A549 (cell line): ENCODE measurements at regions not wholly inside any gene's neighbourhood (a gene's known extent, or its start where the extent isn't known, plus 50 kb on each side); places are given as distances from the start of the nearest gene placed in this dataset.

Experiments used
- ATAC-seq, 2 experiments: fragments of 200-7000 bp in 1 of 2; fragments of >200 bp in 1 of 2; cut with Nextera tagmentation in 1 of 2; cut with Tn5 transposase in 1 of 2; 3 replicates each; pipeline versions ENCODE4 v1.8.0 to v1.9.1; 2018 to 2020; ENCODE audit warnings: mild to moderate bottlenecking in 1 of 2, moderate library complexity in 1 of 2
- CTCF ChIA-PET: fragments of 300-600 bp; sonication (Branson Sonifier 250); formaldehyde crosslinking; extraction: SDS; loops from one replicate; lab custom pipeline; 2021; ENCODE audit warnings: antibody characterized with exemption, inconsistent platforms; lab: Yijun Ruan, JAX
- POLR2A ChIA-PET: fragments of 350-600 bp; formaldehyde crosslinking; extraction: SDS; loops from one replicate; lab custom pipeline; 2021; ENCODE audit warnings: antibody characterized with exemption, inconsistent platforms; lab: Yijun Ruan, JAX
- DNase-seq, 2 experiments: peaks; one replicate each; pipeline versions ENCODE4 v3.0.0 to v3.0.0-alpha.2; 2011 to 2016; ENCODE audit warnings: low read depth in 1 of 2, low spot score in 1 of 2
- FAIRE-seq: peaks from 2 replicates; lab custom pipeline; 2011; peaks lifted over from hg19 to GRCh38; lab: Jason Lieb, UNC
- H3K27ac ChIP-seq, 2 experiments: fragments of >200 bp; sonication (Bioruptor Twin); formaldehyde crosslinking; 3 replicates each; pipeline ENCODE4 v1.5.1; 2016 to 2017
- H3K4me1 ChIP-seq: fragments of >200 bp; sonication (Bioruptor Twin); formaldehyde crosslinking; 3 replicates; pipeline ENCODE4 v1.6.1; 2016
- H3K4me2 ChIP-seq: fragments of >200 bp; sonication (Bioruptor Twin); formaldehyde crosslinking; 3 replicates; pipeline ENCODE4 v1.6.1; 2016
- H3K4me3 ChIP-seq: fragments of >200 bp; sonication (Bioruptor Twin); formaldehyde crosslinking; 3 replicates; pipeline ENCODE4 v1.5.1; 2016
- H3K9me3 ChIP-seq: fragments of >200 bp; sonication (Bioruptor Twin); formaldehyde crosslinking; 3 replicates; pipeline ENCODE4 v1.6.1; 2016
- BHLHE40 ChIP-seq: IDR thresholded peaks from 2 replicates; pipeline ENCODE4 v1.6.1; 2012; ENCODE audit warnings: low read depth, low read length, inconsistent platforms
- CBX2 ChIP-seq: fragments of 200-600 bp; sonication (generic); IDR thresholded peaks from 2 replicates; pipeline ENCODE4 v1.6.1; 2016; ENCODE audit warnings: low read depth, mild to moderate bottlenecking, borderline replicate concordance
- CEBPB ChIP-seq, 2 experiments: fragments of >200 bp in 1 of 2; sonication (Bioruptor Twin) in 1 of 2; formaldehyde crosslinking in 1 of 2; IDR thresholded peaks; 2 replicates each; pipeline ENCODE4 v1.6.1; 2012 to 2016
- CHD2 ChIP-seq: fragments of 150-350 bp; IDR thresholded peaks from 2 replicates; pipeline ENCODE4 v1.6.1; 2014; ENCODE audit warnings: low read length; ENCODE audit not compliant: partially characterized antibody
- CTCF ChIP-seq: fragments of >200 bp; sonication (Bioruptor Twin); formaldehyde crosslinking; IDR thresholded peaks from 3 replicates; pipeline ENCODE4 v1.5.1; 2016
- ELK1 ChIP-seq: fragments of 150-350 bp; IDR thresholded peaks from 2 replicates; pipeline ENCODE4 v1.6.1; 2014; ENCODE audit warnings: low read depth, mild to moderate bottlenecking, low read length
- EP300 ChIP-seq, 2 experiments: fragments of >200 bp; sonication (Bioruptor Twin); formaldehyde crosslinking; IDR thresholded peaks; 2 replicates in 1 of 2; 3 replicates in 1 of 2; pipeline ENCODE4 v1.6.1; 2016 to 2017
- FOSB ChIP-seq: fragments of 250-450 bp; sonication (Bioruptor Pico); IDR thresholded peaks from 2 replicates; pipeline ENCODE4 v1.5.0; 2020; ENCODE audit warnings: mild to moderate bottlenecking, moderate library complexity
- FOXS1 ChIP-seq: fragments of 250-450 bp; sonication (Bioruptor Pico); IDR thresholded peaks from 2 replicates; pipeline ENCODE4 v1.5.0; 2020; ENCODE audit warnings: mild to moderate bottlenecking, moderate library complexity
- HDAC2 ChIP-seq: fragments of 200-600 bp; sonication (generic); IDR thresholded peaks from 2 replicates; pipeline ENCODE4 v1.6.1; 2016
- HES2 ChIP-seq: fragments of >200 bp; sonication (Bioruptor Twin); formaldehyde crosslinking; IDR thresholded peaks from 2 replicates; pipeline ENCODE4 v1.6.1; 2016
- HOXB13 ChIP-seq: fragments of 250-450 bp; sonication (Bioruptor Pico); IDR thresholded peaks from 2 replicates; pipeline ENCODE4 v1.5.0; 2020; ENCODE audit warnings: low read depth, mild to moderate bottlenecking, moderate library complexity
- JUN ChIP-seq, 2 experiments: fragments of >200 bp; sonication (Bioruptor Twin); formaldehyde crosslinking; IDR thresholded peaks; 2 replicates in 1 of 2; 3 replicates in 1 of 2; pipeline ENCODE4 v1.6.1; 2016 to 2017
- MAFK ChIP-seq: fragments of 450-650 bp; IDR thresholded peaks from 2 replicates; pipeline ENCODE4 v1.6.1; 2014; ENCODE audit not compliant: partially characterized antibody
- MAZ ChIP-seq: fragments of 150-350 bp; IDR thresholded peaks from 2 replicates; pipeline ENCODE4 v1.6.1; 2014; ENCODE audit warnings: antibody characterized with exemption, low read depth, low read length, borderline replicate concordance
- MYC ChIP-seq: IDR thresholded peaks from 2 replicates; pipeline ENCODE4 v1.6.1; 2012; ENCODE audit warnings: mild to moderate bottlenecking, inconsistent platforms, low read length, improper control_type of control experiment, borderline replicate concordance
- NFE2L2 ChIP-seq: fragments of 150-350 bp; conservative IDR thresholded peaks from 2 replicates; pipeline ENCODE4 v1.6.1; 2014; ENCODE audit warnings: low read length
- PHF8 ChIP-seq: fragments of 200-600 bp; sonication (generic); IDR thresholded peaks from 2 replicates; pipeline ENCODE4 v1.6.1; 2016; ENCODE audit warnings: low read depth, mild to moderate bottlenecking, antibody characterized with exemption, moderate library complexity, borderline replicate concordance
- POLR2AphosphoS2 ChIP-seq: conservative IDR thresholded peaks from 2 replicates; pipeline ENCODE4 v1.6.1; 2012; ENCODE audit warnings: low read length, improper control_type of control experiment, inconsistent platforms
- RAD21 ChIP-seq, 2 experiments: fragments of >200 bp in 1 of 2; sonication (Bioruptor Twin) in 1 of 2; formaldehyde crosslinking in 1 of 2; IDR thresholded peaks in 1 of 2; conservative IDR thresholded peaks in 1 of 2; 2 replicates in 1 of 2; 3 replicates in 1 of 2; pipeline ENCODE4 v1.6.1; 2012 to 2018; ENCODE audit warnings: inconsistent platforms in 1 of 2
- RARB ChIP-seq: fragments of 250-450 bp; sonication (Bioruptor Pico); IDR thresholded peaks from 2 replicates; pipeline ENCODE4 v1.8.0; 2021; ENCODE audit warnings: mild to moderate bottlenecking, moderate library complexity
- RNF2 ChIP-seq: fragments of 200-600 bp; sonication (generic); IDR thresholded peaks from 2 replicates; pipeline ENCODE4 v1.6.1; 2016; ENCODE audit warnings: low read depth, mild to moderate bottlenecking, antibody characterized with exemption, moderate library complexity, borderline replicate concordance
- USF2 ChIP-seq: fragments of 450-650 bp; IDR thresholded peaks from 2 replicates; pipeline ENCODE4 v1.6.1; 2014; ENCODE audit warnings: antibody characterized with exemption
- ZFP36 ChIP-seq: fragments of 450-650 bp; IDR thresholded peaks from 2 replicates; pipeline ENCODE4 v1.6.1; 2014; ENCODE audit warnings: borderline replicate concordance; ENCODE audit not compliant: partially characterized antibody
- ZNF302 ChIP-seq: fragments of 250-450 bp; sonication (Bioruptor Pico); IDR thresholded peaks from 2 replicates; pipeline ENCODE4 v1.9.0; 2021; ENCODE audit warnings: inconsistent platforms, mild to moderate bottlenecking, moderate library complexity
- WGBS: methylation state at CpG from one replicate; pipeline ENCODE4 v1.1.6; 2017; ENCODE audit errors: missing lambda C conversion rate; 5-methylcytosine and 5-hydroxymethylcytosine counted together

- FAIRE-seq (no peak), DNase-seq (no peak), ATAC-seq (no peak)
- H3K9me3 ChIP-seq: no peaks in the 10 kb centered on the region
- no peak overlapping the region for H3K4me2 ChIP-seq
- H3K4me1 ChIP-seq: no peaks in the 10 kb centered on the region
- ChIA-PET CTCF (interaction anchor here (0.7 kb wide), 1 partner anchor 1680 kb away, joined by 4 read pairs; no protein-coding TSS in a partner anchor), POLR2A (no interaction called here)
- TF ChIP-seq RARB (CRISPR knock-in tag) (no peak), PHF8 (no peak), CEBPB (IDR thresholded peaks at IDR 0.05) (no peak), RAD21 (conservative IDR thresholded peaks at IDR 0.05 in 1 of 2, IDR thresholded peaks at IDR 0.05 in 1 of 2) (no peak), CBX2 (no peak), CHD2 (no peak), POLR2AphosphoS2 (no peak), NFE2L2 (no peak), HOXB13 (no peak), ZNF302 (CRISPR knock-in tag) (no peak)
- H3K27ac ChIP-seq: no peak overlapping the region
- H3K4me3 ChIP-seq: no peak overlapping the region
- 28% methylated on average over 6 of the region's 6 CpGs for WGBS
These were observed 126.7 kb upstream of the POU3F1 start for GRCh38 chr1:38173157-38173831.

GRCh38 chr1:38169121-38169520, 122.5 kb upstream of the POU3F1 start:
- 100% methylated on average over 1 of the region's 3 CpGs for WGBS
- no peak overlapping the region for H3K4me3 ChIP-seq
- no peak for TF ChIP-seq ZFP36
- H3K4me2 ChIP-seq: no peak overlapping the region
- no peak overlapping the region for H3K27ac ChIP-seq
- FAIRE-seq (no peak), DNase-seq (no peak), ATAC-seq (no peak)
- H3K4me1 ChIP-seq: no peaks in the 10 kb centered on the region
- CTCF ChIA-PET: interaction anchor here (0.6 kb wide), 1 partner anchor 46 kb away, joined by 3 read pairs; no protein-coding TSS in a partner anchor
- no peaks in the 10 kb centered on the region for H3K9me3 ChIP-seq
- POLR2A ChIA-PET: no interaction called here

- DNase-seq (no peak), FAIRE-seq (no peak), ATAC-seq (no peak)
- Histone ChIP-seq H3K4me3 (no peak overlapping the region), H3K4me2 (no peak overlapping the region), H3K9me3 (no peaks in the 10 kb centered on the region), H3K27ac (no peak overlapping the region), H3K4me1 (no peaks in the 10 kb centered on the region)
- 15% methylated on average over 2 of the region's 2 CpGs for WGBS
- ChIA-PET POLR2A (no interaction called here), CTCF (no interaction called here)
- TF ChIP-seq FOSB (CRISPR knock-in tag) (no peak), EP300 (IDR thresholded peaks at IDR 0.05) (no peak), MAFK (no peak), RNF2 (no peak), ELK1 (no peak), HDAC2 (no peak), FOXS1 (CRISPR knock-in tag) (no peak), HOXB13 (no peak), POLR2AphosphoS2 (no peak)
These were observed 121.8 kb upstream of the POU3F1 start for GRCh38 chr1:38168365-38168764.

GRCh38 chr1:38166461-38166860, 119.9 kb upstream of the POU3F1 start:
- DNase-seq (no peak), FAIRE-seq (no peak), ATAC-seq (no peak)
- no peaks in the 10 kb centered on the region for H3K4me1 ChIP-seq
- no peak overlapping the region for H3K27ac ChIP-seq
- no peak overlapping the region for H3K4me2 ChIP-seq
- TF ChIP-seq JUN (IDR thresholded peaks at IDR 0.05): no peak
- no peak for TF ChIP-seq MYC
- no peak for TF ChIP-seq CTCF
- TF ChIP-seq RARB (CRISPR knock-in tag): no peak
- TF ChIP-seq HES2: no peak
- no peak for TF ChIP-seq MAZ
- TF ChIP-seq BHLHE40: no peak
- no peak for TF ChIP-seq USF2
- WGBS: 38% methylated on average over 4 of the region's 4 CpGs
- H3K4me3 ChIP-seq: no peak overlapping the region
- H3K9me3 ChIP-seq: no peaks in the 10 kb centered on the region
- ChIA-PET POLR2A (no interaction called here), CTCF (interaction anchor here (0.6 kb wide), 1 partner anchor 13 kb away, joined by 3 read pairs; no protein-coding TSS in a partner anchor)
